ENCODE measurements at regions not wholly inside any gene's neighbourhood (a gene's known extent, or its start where the extent isn't known, plus 50 kb on each side); places are given as distances from the start of the nearest gene placed in this dataset.

DNA sequence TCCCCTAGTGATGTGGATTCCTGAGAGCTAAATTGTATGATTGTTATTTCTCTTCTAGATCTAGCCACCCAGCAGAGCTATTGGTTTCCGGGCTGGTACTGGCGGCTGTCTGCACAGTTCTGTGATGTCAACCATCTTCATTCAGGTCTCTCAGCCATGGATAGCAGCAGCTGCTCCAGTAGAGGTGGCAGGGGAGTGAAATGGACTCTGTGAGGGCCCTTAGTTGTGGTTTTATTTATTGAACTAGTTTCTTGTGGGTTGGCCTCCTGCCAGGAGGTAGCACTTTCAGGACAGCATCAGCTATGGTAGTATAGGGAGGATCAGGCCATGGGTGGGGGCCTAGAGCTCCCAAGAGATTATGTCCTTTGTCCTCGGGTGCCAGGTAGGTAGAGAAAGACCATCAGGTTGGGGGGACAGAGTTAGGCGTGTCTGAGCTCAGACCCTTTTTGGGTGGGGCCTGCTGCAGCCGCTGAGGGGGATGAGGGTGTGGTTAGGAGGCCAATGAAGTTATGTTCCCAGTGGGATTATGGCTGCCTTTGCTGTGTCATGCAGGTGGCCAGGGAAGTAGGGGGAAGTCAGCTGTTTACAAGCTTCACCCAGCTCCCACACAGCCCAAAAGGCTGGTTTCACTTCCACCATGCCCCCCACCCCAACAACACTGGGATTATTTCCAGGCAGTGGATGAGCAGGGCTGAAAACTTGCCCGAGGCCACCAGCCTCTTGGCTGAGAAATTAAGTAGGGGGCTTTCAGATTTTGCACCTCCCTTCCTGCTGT, 55.1 kb upstream of the RGS4 start:
- DNase-seq, result no peak

DNA sequence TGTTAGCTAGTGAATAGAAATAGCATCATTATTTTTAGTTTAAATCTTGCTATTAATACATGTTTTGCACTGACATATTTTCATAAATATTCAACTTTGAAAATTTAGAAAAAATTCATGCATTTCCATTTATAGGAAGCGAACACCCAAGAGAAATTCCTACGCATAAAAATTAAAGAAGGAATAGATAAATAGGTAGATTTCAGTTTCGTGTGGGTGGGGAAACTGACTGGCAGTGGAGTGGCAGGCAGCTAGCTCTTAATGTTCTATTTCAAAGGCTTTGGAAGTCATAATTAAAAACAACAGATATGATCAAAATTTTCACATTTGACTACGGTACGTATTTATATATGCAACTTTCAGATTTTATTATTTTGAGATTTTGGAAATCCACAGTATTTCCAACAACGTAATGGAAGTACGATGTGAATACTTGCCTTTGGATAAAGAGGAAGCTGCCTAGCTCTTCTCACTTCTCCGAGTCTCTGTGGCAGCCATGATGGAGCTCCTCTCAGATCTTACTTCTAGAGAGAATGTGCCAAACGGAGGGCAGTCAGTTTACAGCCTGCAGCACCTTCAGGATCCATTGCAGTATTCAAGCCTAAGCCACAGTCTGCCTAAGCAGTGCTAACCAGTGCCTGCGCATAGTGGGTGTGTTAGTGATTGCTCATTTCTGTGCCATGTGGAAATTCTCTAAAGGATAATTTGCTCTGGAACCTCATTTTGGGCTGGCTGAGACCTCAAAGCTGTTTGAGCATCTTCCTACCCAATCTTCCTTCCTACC, 62.9 kb upstream of the RGS4 start:
- DNase-seq, result no peak

DNA sequence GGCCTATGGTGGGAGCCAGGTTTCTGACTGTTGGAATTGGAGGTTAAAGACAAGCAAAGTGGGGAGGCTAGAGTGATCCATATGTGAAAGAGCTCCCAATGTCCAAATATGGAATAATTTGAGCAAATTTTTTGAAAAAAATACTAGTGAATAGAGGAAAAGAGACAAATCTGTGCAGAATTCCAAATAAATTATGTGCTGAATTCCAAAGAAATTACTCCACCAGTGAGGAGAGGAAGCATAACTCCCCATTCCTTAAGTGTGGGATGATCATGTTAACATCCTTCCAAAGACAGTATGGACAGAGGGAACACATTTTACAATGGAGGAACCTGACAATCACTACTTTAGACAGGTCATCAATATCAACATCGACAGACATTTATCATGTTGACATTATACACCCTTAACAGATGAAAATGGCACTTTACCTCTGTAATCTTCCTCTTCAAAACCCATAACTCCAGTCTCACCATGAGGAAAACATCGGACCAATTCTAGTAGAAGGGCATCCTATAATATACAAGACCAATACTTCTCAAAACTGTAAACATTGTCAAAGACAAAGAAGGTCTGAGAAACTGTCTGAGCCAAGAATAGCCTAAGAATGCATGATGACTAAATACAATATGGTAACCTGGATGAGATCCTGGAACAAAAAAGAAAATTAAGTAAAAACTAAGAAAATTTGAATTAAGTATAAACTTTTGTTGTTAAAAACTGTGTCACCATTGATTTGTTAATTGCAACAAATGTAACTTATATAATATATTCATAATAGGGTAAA, 71.5 kb upstream of the RGS4 start:
- DNase-seq, result no peak

DNA sequence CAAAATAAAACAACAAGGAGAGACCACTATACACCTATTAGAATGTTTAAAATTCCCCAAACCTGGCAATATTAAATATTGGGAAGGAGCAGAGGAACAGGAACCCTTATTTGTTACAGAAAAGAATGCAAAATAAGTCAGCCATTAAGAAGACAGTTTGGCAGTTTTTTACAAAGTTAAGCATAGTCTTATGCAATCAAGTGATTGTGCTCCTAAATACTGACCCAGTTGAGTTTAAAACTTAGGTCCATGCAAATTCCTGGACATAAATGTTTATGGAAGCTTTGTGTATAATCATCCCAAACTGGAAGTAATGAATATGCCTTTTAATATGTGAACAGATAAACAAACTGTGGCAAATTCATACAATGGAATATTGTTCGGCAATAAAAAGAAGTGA, 72.9 kb upstream of the RGS4 start:
- no peak for DNase-seq

DNA sequence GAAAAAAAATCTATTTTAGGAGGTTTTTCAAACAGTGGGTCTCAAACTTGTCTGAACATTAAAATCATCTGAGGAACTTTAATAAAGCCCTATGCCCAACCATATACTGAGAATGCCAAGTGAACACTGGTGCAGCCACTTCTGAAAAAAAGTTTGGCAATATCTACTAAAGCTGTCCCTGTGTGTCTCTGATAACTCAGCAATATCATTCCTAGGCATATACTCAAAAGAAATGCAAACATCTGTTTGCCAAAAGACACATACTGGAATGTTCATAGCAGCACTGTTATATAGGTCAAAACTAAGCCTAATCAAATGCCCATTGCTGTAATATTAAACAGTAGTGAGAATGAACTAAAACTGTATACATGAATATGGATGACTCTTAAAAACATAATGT, 74.2 kb upstream of the RGS4 start:
- no peak for DNase-seq

DNA sequence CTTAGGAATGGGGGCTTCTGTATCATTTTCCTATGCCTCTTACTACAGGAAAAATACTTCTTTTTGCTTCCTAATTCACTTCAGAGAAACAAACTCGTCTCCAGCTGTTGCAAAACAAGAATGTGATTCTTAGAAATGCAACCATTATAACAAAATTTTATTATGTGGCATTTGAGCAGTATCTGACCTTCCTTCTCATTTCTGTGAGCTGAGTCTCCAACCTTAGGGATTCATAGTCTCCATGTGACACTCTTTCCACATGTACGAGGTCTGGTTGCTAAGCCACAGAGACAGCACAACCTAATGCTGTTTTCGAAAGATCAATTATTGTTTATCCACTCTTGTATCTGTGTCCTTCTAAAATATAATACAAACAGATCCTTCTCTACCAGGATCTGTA, 75.3 kb upstream of the RGS4 start:
- DNase-seq, result no peak

DNA sequence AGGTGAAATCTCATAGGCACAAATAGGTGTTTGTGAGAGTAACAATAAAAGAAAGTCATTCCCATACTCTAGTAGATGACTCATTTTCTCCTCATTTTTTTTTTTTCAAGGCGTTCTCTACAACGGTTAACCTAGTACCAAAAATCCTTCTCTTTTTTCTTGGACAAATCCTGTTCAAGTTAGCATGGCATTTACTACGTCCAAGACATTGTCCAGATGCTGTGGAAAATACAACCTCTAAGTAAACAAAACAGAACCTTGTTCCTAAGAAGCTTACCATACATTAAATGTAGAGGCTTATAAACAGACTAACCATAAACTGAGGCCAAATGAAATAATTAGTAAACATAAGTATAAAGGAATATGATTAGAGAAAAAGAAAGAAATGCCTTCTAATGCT, 76.2 kb upstream of the RGS4 start:
- no peak for DNase-seq

DNA sequence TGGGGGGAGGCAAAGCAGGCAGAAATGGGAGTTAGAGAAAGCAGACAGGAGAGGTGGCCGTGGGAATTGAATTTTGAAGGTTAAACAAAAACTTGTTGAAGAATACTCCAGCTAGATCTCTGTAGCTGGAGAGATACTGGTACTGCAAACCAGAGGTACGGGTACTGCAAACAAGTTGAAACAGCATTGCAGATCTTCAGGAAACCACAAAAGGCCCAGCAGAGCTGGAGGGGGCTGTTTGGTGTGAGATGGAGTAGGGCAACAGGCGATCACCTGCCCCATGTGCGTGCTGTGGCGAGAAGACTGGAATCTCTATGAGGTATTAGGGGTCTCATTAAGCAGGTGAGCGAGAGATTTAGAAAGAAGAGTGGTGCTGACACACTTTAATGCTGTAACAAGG, 77.7 kb upstream of the RGS4 start:
- DNase-seq, result no peak

DNA sequence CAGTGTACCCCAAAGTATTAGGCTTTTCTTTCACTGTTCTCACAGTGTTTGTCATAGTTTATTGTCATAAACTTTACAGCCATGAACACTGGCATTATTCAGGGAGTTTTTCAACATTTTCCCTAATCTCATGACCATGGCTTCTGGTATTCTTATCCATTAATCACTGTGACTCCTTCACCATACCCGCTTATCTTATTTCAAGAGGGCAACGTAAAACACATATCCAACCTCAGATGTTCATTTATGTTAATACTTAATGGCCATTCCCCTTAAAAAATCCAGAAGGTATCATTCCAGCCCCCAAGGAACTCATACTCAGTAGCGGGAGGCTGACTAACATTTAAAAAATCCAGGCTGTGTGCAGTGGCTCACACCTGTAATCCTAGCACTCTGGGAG, 78.5 kb upstream of the RGS4 start:
- DNase-seq, result no peak

DNA sequence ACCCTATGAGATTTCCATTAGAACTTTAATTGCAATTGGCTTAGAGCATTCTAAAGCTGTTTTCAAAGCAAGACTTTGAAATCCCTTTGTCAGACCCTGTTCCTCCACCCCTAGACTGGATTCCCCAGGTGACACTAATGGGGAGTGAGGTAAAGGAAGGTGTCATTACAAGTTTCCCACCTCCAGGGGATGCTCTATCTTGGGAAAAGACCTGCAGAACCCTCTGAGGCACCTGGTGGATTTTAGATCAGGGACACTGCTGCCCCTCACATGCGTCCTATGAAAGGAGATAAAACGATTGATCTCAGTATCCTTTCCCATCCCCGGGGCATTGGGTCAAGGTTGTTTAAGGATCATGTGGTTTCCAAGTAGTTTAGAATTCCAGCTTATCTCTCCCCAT, 80.3 kb upstream of the RGS4 start:
- no peak for DNase-seq

DNA sequence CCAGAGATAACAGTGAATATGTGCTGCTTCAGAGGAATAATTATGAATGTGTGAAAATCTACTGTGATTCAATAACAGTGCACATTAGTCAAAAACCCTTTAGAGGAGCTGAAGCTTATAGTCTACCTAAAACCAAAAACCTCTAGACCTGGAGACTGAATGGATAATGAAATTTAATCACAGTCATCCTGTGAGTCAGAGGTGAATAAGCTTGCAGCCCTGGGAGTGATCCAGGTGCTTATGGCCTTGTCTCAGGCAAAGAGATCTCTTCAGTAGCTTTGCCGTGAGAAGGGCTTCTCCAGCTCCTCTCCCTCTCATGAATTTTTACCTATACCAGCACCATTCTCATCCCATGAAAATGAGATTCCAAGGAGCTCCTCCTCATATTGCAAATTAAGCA, 81.3 kb upstream of the RGS4 start:
- DNase-seq, result no peak

DNA sequence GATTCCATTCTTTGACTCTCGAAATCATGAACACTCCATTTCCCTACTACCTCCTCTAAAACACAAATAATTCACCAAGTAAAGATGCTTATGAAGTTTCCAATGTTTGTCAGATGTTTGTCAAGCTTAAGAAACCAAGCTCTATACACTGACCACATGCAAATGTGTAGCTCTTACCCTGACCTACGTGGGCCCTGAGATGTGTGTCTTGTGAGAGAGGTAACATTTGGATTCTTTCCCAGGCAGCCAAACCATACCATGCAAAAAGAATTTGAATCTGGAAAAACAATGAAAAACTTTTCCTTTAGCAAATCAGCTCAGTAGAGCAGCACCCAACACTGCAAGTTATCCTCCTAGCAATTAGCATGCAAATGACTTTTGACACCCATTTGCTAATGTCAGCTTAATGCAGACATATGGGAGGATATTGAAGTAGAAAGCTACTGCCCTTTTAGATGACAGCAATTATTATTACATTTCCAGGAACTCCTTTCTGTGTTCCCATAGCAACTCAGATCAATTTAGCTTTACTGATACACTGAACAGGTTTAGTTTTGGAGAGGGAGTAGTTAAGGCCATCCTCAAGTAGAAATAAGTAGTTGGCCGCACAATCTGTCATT, 83.2 kb upstream of the RGS4 start:
- DNase-seq, result no peak

DNA sequence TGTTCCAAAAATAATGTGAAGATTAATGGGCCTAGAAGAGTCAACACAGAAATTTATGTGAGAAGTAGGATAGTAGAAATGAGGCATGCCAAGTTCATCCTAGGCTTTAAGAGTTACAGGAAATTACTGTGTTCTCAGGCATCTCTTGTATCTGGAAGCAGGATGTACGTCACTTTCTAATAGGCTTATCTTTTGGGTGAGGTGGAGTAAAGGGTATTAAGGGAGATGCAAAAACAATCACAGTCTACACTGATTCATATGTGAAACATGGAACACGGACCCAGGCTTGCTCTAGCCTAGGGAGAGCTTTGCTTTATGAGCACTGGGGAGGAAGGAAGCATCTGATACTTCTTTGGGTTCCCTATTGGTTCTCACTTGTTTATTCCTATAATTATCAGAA, 84.5 kb upstream of the RGS4 start:
- DNase-seq, result no peak

DNA sequence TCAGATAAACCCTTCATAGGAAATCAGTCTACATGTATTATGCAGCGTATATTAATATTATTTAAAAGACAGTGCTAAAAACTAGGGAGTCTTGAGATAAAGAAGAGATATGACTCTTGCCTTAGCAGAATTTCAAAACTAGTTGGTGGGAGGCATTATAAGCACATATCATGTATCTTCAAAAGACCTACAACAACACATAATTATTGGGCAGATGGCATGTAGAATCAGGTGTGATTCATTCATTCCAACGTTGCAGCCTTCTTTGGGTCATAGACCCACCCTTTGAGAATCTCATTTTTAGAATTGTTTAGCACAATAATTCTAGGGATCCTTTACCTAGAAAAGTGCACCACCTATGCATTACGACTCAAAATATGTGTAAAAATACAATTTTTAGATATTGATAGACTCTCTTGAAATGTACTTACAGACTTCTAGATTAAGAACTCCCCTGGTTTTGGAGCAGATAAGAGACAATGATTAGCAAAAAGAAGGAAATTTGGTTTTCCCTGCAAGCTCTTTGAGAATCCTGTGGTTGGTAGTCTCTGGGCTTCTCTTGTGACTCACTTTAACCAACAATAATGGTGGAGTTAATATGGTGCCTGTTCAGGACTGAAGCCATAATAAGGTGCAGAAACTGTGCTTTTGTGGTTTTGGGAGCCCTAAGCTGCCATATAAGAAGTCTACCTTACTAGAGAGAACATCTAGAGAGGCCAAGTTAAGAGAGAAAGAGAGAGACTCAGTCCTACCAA, 85.3 kb upstream of the RGS4 start:
- DNase-seq, result no peak

DNA sequence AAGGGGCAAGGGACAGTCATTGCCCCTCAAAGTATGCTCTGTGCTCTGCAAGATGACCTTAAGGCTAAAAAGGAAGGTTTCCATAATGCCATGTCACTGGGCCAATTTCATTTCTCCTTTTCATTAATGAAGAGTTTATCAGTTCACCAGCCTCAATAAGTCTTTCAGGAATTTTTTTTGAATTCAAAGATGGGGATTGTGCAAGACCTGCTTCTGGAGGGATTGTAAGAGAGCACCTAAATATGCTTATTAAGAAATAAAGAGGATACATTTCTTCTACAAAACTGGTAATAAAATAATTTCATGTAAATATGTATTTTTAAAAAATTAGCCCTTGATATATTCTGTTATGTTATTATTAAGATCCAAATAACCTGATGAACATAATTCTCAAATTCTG, 86.8 kb upstream of the RGS4 start:
- DNase-seq, result no peak

DNA sequence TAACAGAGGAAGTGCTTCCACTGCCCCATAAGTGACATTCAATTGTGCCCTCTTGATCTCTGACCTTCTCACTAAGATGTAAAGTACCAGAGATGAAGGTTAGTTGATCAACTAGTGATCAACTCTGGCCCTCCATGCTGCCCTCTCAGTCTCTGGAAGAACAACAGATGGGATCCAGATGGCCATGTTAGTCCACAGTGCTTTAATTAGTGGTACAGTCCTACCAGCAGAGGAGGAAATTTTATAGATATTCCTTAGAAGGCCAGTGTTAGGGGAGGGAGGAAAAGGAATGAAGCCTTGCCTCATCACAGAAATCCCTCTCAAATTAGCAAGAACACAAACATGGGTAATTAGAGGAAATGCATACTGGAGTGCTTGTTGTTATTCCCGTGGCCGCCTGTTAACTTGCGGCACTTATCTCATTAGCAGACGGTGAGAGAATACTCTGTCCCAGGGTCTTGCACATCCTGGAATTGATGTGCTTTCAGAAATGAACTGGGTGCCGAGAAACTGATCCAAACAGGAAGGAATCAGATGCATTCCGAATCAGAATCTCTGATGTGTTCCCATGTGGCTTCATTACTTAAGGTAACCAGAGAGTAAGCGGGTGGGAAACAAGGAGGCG, 91.1 kb upstream of the RGS4 start:
- no peak for DNase-seq

DNA sequence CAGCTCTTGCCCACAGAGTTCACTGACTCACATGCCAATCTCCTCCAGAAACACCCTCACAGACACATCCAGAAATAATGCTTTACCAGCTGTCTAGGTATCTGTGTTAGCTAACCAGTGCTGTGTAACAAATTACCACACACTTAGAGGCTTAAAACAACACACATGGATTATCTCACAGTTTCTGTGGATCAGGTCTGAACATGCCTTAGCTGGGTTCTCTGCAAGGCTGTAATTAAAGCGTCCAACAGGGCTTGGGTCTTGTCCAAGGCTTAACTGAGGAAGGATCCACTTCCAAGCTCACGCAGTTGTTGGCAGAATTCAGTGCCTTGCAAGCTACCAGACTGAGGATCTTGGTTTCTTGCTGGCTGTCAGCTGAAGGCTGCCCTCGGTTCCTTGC, 92.5 kb upstream of the RGS4 start:
- no peak for DNase-seq

DNA sequence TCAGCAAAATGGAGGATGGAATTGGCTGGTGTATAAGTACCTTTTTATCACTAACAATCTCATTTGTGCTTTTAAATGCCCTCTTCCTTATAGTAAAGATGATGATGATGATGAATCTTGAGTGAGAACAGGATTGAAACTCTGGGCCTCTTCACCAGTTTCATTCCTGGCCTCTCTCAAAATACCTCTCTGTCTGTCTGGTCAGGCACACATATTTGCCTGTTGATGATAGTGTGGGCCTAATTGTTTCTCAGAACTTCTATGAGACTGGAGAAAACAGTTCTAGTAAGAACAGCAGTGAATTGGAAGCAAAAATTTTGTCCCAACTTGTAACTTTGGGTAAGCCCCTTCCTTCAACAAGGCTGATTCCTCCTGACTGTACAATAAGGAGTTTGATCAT, 94.4 kb upstream of the RGS4 start:
- no peak for DNase-seq

DNA sequence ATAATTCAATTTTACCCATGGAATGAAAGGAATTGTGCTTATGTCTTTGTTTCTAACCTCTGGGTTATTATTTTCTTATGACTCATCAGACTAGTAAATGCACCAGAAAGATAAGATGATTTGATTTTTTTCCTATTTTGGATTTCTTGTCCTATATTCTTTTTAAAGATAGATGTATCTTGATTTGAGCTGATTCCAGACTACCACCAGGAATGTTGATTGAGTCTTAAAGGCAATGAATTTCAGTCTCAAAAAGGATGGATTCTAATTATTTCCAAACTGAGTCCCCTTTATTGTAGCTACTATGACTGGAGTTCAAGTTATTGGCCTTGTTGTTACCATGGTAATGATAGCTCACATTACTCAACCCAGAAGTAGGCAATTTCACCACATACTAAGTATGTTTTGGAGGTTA, 95.8 kb upstream of the RGS4 start:
- DNase-seq, result no peak

DNA sequence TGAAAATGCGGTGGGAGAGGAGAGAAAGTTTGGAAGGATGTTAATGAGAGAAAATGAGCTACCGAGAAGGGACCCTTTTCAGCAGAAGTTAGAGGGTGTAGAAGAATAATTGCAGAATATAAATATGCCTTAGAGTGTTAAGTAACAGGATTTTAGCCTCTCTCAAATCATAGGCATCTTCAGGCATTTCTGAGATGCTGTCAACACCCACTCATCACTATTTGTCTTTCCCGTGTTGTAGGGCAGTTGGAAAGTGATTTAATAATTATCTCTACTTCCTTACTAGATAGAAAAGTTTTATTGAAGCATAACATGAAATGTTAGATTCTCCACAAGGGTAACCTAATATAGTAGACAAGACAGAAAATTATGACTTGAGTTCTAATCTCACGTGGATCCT, 96.4 kb upstream of the RGS4 start:
- DNase-seq, result no peak

DNA sequence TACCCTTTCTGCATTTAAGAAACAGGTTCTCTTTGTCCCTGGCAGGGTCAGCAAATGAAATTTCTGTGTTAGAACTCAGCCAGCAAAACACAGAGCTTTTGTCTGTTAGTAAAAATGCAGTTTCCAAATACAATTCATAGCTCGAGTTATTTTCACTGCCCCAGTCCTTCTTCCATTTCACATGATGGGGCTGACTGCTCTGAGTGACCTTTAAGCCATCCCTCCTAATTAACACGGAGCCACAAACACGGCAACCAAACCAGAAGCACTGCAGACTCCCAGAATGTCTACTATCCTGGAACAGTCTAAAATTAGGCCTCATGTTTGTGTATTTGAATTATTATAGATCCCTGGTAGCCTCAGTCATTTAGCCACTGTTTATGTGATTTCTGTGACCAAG, 99.1 kb upstream of the RGS4 start:
- no peak for DNase-seq

DNA sequence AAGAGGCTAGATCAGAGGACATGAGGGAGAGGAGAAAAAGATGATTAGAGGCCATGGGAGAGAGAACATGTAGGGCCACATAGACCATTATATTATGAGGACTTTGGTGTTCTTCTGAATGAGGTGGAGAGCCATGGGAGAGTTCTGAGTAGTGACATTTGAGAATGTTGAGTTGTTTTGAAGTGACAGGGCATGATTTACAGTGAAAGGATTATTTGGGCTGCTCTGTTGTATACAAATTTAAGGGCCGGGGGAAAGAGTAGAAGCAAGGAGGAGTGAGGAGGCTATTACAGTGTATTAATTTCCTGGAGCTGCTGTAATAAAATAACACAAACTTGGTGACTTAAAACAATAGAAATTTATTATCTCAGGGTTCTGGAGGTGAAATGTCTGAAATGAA, 102.5 kb upstream of the RGS4 start:
- DNase-seq, result no peak

All from suppressor macrophage treated with lipopolysaccharide for 4 hours (primary cell).